ENCODE measurements at regions not wholly inside any gene's neighbourhood (a gene's known extent, or its start where the extent isn't known, plus 50 kb on each side); places are given as distances from the start of the nearest gene placed in this dataset.

DNA sequence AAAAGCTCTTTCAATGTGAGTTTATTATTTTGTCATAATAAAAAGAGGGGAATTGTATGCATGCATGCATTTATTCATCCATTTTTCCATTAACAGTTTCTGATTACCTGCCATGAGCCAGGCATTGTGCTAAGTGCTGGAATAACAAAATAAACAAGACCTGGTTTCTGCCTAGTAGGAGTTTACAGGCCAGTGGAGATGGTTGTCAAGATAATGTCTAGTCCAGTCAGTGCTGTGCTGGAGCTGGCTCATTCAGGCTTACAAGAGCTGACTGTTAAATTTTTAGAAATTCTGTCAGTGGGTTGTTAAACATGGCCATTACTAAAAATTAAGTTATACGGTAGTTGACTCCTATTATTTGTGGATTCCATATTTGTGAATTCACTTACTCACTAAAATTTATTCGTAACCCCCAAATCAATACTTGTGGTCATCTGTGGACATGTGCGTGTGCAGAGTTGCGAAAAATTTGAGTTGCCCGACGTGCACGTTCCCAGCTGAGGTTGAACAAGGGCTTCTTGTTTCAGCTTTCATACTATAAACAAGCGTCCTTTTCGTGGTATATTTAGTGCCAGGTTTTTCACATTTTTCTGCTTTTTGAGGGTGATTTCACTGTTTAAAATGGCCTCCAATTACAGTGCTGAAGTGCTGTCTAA is 172.3 kb upstream of the RPS6KA3 start:
- Histone ChIP-seq H3K4me3 (no peak overlapping the region), H3K27ac (no peak overlapping the region), H3K36me3 (no peaks in the 10 kb centered on the region), H3K9me3 (no peaks in the 10 kb centered on the region), H3K27me3 (peaks cover 0 to 9% (median 0%) of the 10 kb centered on the region in 9 donors), H3K4me1 (peaks cover 0 to 9% (median 0%) of the 10 kb centered on the region in 12 donors)
- DNase-seq (no peak), ATAC-seq (no peak)
- TF ChIP-seq CTCF (IDR thresholded peaks at IDR 0.05) = no peak
- no peak for TF ChIP-seq POLR2A (IDR thresholded peaks at IDR 0.05)
- WGBS, 4 donors = 81 to 95% (median 92%) methylated on average over 9 of the region's 9 CpGs
- intact Hi-C loops (cut with DNase I) = no loop called here

- no peak for TF ChIP-seq POLR2A (IDR thresholded peaks at IDR 0.05)
- no peak for TF ChIP-seq CTCF (IDR thresholded peaks at IDR 0.05)
- DNase-seq = no peak
- ATAC-seq = no peak
- no peaks in the 10 kb centered on the region for H3K36me3 ChIP-seq
- intact Hi-C loops (cut with DNase I) = no loop called here
- WGBS, 4 donors = 31 to 63% (median 36%) methylated on average over 1 of the region's 1 CpG
- H3K27me3 ChIP-seq = peaks cover 0 to 5% (median 0%) of the 10 kb centered on the region in 9 donors
- no peak overlapping the region for H3K4me3 ChIP-seq
- peak overlapping the region in 1 of 12 donors; percentile 23 for H3K27ac ChIP-seq
- H3K4me1 ChIP-seq = peaks cover 0 to 9% (median 0%) of the 10 kb centered on the region in 12 donors
- no peaks in the 10 kb centered on the region for H3K9me3 ChIP-seq
These were observed 171.0 kb upstream of the RPS6KA3 start for GRCh38 chrX:20437683-20438082.

DNA sequence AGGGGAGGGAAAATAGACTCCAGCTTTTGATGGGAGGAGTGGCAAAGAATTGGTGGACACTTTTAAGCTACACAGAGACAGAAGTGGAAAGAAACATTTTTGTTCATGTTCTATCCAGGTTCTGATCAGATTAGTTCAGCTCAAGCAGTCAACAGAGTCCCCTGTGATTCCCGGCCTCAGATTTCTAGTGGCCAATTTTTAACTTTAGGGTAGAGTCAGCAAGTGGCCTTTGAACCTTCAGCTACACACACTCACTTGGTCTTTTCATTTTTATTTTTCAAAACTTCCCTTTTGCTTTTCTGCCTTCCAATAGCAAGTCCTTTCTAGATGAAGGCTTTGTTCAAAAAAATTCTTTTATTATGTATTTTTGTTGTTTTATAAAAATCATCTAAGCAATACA is 169.2 kb upstream of the RPS6KA3 start:
- WGBS, 4 donors = 70 to 89% (median 78%) methylated on average over 1 of the region's 1 CpG
- no peaks in the 10 kb centered on the region for H3K27me3 ChIP-seq
- H3K4me1 ChIP-seq = no peaks in the 10 kb centered on the region
- intact Hi-C loops (cut with DNase I) = no loop called here
- H3K27ac ChIP-seq = no peak overlapping the region
- ATAC-seq (no peak), DNase-seq (no peak)
- no peak for TF ChIP-seq POLR2A (IDR thresholded peaks at IDR 0.05)
- TF ChIP-seq CTCF (IDR thresholded peaks at IDR 0.05) = no peak
- H3K4me3 ChIP-seq = no peak overlapping the region
- H3K9me3 ChIP-seq = no peaks in the 10 kb centered on the region
- no peaks in the 10 kb centered on the region for H3K36me3 ChIP-seq

DNA sequence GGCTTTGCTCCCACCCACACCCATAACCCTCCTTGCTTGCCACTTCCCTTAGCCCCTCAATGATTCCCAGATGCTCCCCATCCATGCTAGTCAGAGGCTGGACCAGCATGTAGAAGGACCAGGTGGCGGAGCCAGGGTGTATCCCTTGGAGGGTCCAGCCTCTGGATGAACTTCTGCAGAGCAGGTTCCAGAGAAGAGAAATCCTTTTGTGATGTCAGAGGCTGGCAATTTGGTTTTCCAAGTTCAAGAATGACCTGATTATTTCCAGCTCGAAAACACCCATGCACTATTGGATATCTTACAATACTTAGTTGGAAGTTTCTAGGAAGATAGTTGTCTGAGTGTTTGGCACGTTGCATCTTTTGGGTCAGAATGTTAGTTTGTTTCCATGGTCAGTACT is 168.3 kb upstream of the RPS6KA3 start:
- 60 to 88% (median 77%) methylated on average over 3 of the region's 3 CpGs for WGBS, 4 donors
- TF ChIP-seq CTCF (IDR thresholded peaks at IDR 0.05) (no peak), POLR2A (IDR thresholded peaks at IDR 0.05) (no peak)
- no peak overlapping the region for H3K27ac ChIP-seq
- intact Hi-C loops (cut with DNase I) = no loop called here
- H3K27me3 ChIP-seq = no peaks in the 10 kb centered on the region
- no peaks in the 10 kb centered on the region for H3K4me1 ChIP-seq
- no peak for ATAC-seq
- H3K4me3 ChIP-seq = no peak overlapping the region
- DNase-seq = no peak
- H3K36me3 ChIP-seq = no peaks in the 10 kb centered on the region
- no peaks in the 10 kb centered on the region for H3K9me3 ChIP-seq
